Colonic mucosa (tissue), 4 donors: ENCODE measurements at regions not wholly inside any gene's neighbourhood (a gene's known extent, or its start where the extent isn't known, plus 50 kb on each side); places are given as distances from the start of the nearest gene placed in this dataset.
A peak's percentile ranks its signal among the peaks of the same experiment; 100 is the strongest.
"Not testable (repeated sequence)": the region's sequence is repeated elsewhere in the genome, so short reads cannot be mapped to it uniquely, and the experiment has no call there.

Experiments
- DNase-seq: peaks from one replicate; pipeline ENCODE4 v3.0.0-alpha.2; 2020
- H3K27ac ChIP-seq: fragments of 200-600 bp; one replicate; pipeline ENCODE4 v1.8.0; 2021
- H3K27me3 ChIP-seq: fragments of 200-600 bp; one replicate; pipeline ENCODE4 v1.8.0; 2021
- H3K36me3 ChIP-seq: fragments of 200-600 bp; one replicate; pipeline ENCODE4 v1.8.0; 2021
- H3K4me1 ChIP-seq: fragments of 200-600 bp; one replicate; pipeline ENCODE4 v1.8.0; 2021; ENCODE audit warnings: mild to moderate bottlenecking
- H3K4me3 ChIP-seq: fragments of 200-600 bp; one replicate; pipeline ENCODE4 v1.8.0; 2021
- H3K9ac ChIP-seq, 2 donors: one replicate each; pipeline ENCODE4 v1.7.0; 2013; ENCODE audit warnings: control low read depth in 2 of 2, low read depth in 2 of 2, low read length in 2 of 2
- H3K9me3 ChIP-seq: fragments of 200-600 bp; one replicate; pipeline ENCODE4 v1.8.0; 2021
- CTCF ChIP-seq: fragments of 200-600 bp; IDR thresholded peaks from one replicate; pipeline ENCODE4 v1.8.0; 2022; ENCODE audit warnings: antibody characterized with exemption, mild to moderate bottlenecking
- intact Hi-C: fragments of 100-400 bp; cut with DNase I; formaldehyde crosslinking; loops from one replicate; pipeline ENCODE4 v1.14.1; 2022
- donor health status: healthy.
- donor health status: DM: no; HTN: no; CAD: no.
- donor health status: DM: no; HTN: no; CAD: no.

GRCh38 chr3:40754994-40755393, 230.2 kb downstream of the ZNF621 start:
- no peaks in the 10 kb centered on the region for H3K9me3 ChIP-seq
- intact Hi-C loops: no loop called here
- H3K27ac ChIP-seq: no peak overlapping the region
- no peak for TF ChIP-seq CTCF
- H3K4me1 ChIP-seq: no peaks in the 10 kb centered on the region
- DNase-seq: no peak
- no peaks in the 10 kb centered on the region for H3K36me3 ChIP-seq
- no peak overlapping the region for H3K4me3 ChIP-seq
- no peaks in the 10 kb centered on the region for H3K27me3 ChIP-seq
- H3K9ac ChIP-seq: no peak overlapping the region

- Histone ChIP-seq H3K4me1 (no peaks in the 10 kb centered on the region), H3K27me3 (no peaks in the 10 kb centered on the region), H3K36me3 (no peaks in the 10 kb centered on the region), H3K9ac (no peak overlapping the region), H3K9me3 (no peaks in the 10 kb centered on the region), H3K27ac (no peak overlapping the region), H3K4me3 (no peak overlapping the region)
- TF ChIP-seq CTCF: no peak
- DNase-seq: no peak
- intact Hi-C loops: no loop called here
Measured at GRCh38 chr3:40756500-40756899, 231.7 kb downstream of the ZNF621 start.

- H3K4me1 ChIP-seq, H3K36me3 ChIP-seq, H3K27me3 ChIP-seq, H3K4me3 ChIP-seq, intact Hi-C loops, H3K9ac ChIP-seq, H3K27ac ChIP-seq, DNase-seq, H3K9me3 ChIP-seq: not testable (repeated sequence)
Measured at GRCh38 chr3:40762771-40763170, 238.0 kb downstream of the ZNF621 start.

- Histone ChIP-seq H3K27ac (no peak overlapping the region), H3K4me3 (no peak overlapping the region), H3K9me3 (no peaks in the 10 kb centered on the region), H3K4me1 (no peaks in the 10 kb centered on the region), H3K36me3 (no peaks in the 10 kb centered on the region), H3K27me3 (no peaks in the 10 kb centered on the region), H3K9ac (no peak overlapping the region)
- no peak for DNase-seq
- intact Hi-C loops: no loop called here
- TF ChIP-seq CTCF: no peak
Measured at GRCh38 chr3:40763807-40764206, 239.0 kb downstream of the ZNF621 start.

GRCh38 chr3:40764747-40765146, 240.0 kb downstream of the ZNF621 start:
- peaks cover 2% of the 10 kb centered on the region for H3K4me1 ChIP-seq
- no peak overlapping the region for H3K9ac ChIP-seq
- no peaks in the 10 kb centered on the region for H3K36me3 ChIP-seq
- no peaks in the 10 kb centered on the region for H3K9me3 ChIP-seq
- intact Hi-C loops: no loop called here
- H3K27me3 ChIP-seq: no peaks in the 10 kb centered on the region
- peak overlapping the region; percentile 68 for H3K27ac ChIP-seq
- DNase-seq: no peak
- no peak for TF ChIP-seq CTCF
- no peak overlapping the region for H3K4me3 ChIP-seq

- H3K9me3 ChIP-seq: no peaks in the 10 kb centered on the region
- TF ChIP-seq CTCF: no peak
- H3K27me3 ChIP-seq: no peaks in the 10 kb centered on the region
- H3K27ac ChIP-seq: no peak overlapping the region
- H3K4me1 ChIP-seq: peaks cover 4% of the 10 kb centered on the region
- H3K4me3 ChIP-seq: no peak overlapping the region
- no peak overlapping the region for H3K9ac ChIP-seq
- no peak for DNase-seq
- intact Hi-C loops: no loop called here
- no peaks in the 10 kb centered on the region for H3K36me3 ChIP-seq
Measured at GRCh38 chr3:40765884-40766283, 241.1 kb downstream of the ZNF621 start.
